Suppressor macrophage (primary cell): ENCODE measurements at regions not wholly inside any gene's neighbourhood (a gene's known extent, or its start where the extent isn't known, plus 50 kb on each side); places are given as distances from the start of the nearest gene placed in this dataset.

Source experiments
- DNase-seq, 4 experiments: peaks; one replicate each; pipeline ENCODE4 v3.0.0-alpha.2; 2020 to 2022

- no peak for DNase-seq
Measured at GRCh38 chr1:59152511-59152910, 144.4 kb upstream of the FGGY start.

- DNase-seq = no peak
Measured at GRCh38 chr1:59154401-59154800, 142.5 kb upstream of the FGGY start.

DNA sequence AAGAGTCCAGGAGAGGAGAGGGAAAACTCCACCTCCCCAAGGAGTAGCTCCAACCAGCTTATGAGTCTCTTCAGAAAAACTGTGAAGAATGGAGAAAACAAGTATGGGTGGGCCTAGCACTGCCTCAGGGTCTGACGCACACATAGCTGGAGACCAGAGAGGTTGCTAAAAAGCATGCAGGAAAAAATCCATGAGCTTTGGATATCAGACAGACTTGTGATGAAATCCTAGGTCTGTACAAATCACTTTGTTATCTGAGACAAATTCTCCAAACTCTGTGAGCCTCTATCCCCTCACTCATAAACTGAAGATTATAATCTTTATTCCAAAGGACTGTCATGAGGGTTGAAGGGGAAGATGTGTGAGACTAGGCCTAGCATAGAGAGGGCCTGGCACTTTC, 141.5 kb upstream of the FGGY start:
- DNase-seq = no peak

DNA sequence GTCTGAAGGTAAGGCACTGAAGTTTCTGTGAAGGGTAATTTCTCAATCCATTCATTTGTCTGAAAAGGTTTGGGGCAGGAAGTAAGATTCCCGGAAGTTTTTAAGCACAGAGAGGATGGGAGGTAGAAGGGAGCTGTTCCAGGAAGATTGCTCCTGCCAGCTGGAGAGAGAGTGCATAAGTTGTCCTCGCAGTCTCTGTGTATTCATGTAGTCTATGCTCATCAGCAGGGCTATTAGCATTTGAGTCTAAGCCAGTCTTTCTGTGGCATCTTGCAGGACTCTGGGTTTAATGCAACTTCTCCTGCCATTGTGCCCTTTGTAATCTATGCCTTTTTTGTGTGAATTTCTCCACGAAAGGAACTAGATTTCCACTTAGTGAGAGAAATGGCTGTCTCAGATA, 140.8 kb upstream of the FGGY start:
- DNase-seq = no peak

GRCh38 chr1:59156526-59157199, 140.2 kb upstream of the FGGY start:
- no peak for DNase-seq

GRCh38 chr1:59158321-59158720, 138.6 kb upstream of the FGGY start:
- no peak for DNase-seq

DNA sequence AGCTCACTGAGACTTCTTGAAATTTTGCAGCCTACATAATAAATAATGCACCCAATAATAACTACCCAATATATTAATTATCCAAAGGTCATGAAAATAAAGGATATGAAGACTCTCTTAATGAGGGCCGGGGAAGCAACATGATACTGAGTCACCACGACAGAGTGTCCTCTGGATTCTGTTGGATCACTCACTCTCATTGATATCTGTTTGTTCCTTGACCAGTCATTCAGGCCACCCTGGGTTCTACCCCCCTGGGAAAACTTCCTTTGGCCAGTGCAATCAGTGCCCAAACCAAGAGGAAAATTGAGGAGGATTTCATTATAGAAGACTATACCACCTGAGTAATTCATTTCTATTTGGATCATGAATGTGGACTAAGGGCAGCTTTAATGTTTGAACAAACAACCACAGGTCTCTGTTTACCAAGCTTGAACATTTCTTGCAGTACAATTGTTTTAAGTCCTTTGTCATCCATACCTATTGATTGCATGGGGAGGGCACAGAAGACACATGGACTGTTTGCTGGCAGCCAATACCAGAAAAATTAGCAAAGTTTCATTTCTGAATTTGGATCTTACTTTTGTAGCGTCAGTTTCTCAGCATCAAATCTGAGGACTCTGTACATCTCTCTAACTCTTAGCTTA, 137.2 kb upstream of the FGGY start:
- DNase-seq = no peak

DNA sequence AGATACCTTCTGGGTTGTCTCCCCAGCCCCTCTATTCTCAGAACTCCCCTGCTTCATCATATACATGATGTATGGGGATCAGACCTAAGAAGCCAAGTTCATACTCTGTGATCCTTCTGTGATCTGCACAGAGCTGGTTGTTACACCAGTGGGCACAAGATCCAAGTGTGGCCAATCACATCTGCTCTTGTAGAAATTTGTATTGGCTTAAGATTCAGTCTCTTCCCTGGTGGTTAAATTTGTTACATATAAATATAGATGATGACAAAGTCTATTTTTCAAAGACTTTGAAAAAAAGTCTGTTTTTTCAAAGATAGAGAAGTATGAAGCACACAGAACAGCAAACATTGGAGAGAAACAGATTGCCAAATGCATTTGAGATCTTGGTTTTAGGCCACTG, 135.8 kb upstream of the FGGY start:
- no peak for DNase-seq

GRCh38 chr1:59162665-59163064, 134.2 kb upstream of the FGGY start:
- no peak for DNase-seq

GRCh38 chr1:59163268-59164092, 133.4 kb upstream of the FGGY start:
- DNase-seq = no peak

GRCh38 chr1:59164371-59164770, 132.5 kb upstream of the FGGY start:
- DNase-seq = no peak

GRCh38 chr1:59165353-59165752, 131.5 kb upstream of the FGGY start:
- DNase-seq = no peak

DNA sequence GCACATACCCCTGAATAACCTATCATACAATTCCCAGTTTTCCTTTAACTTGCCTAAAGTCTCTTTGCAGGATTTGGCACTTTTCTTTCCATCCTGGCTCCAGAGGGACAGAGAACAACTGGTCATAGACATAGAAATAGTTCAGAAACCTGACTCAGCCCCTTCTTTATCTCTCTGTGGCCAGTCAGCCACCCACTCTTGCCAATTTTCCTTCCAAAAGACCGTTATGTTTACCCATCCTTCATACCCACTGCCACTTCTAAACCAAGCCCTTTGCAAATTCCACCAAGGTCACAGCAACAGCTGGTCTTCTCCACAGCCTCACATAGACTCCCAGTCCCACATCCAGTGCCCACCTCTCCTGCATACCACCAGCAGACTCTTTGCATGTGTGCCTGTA, 127.2 kb upstream of the FGGY start:
- DNase-seq = no peak

DNA sequence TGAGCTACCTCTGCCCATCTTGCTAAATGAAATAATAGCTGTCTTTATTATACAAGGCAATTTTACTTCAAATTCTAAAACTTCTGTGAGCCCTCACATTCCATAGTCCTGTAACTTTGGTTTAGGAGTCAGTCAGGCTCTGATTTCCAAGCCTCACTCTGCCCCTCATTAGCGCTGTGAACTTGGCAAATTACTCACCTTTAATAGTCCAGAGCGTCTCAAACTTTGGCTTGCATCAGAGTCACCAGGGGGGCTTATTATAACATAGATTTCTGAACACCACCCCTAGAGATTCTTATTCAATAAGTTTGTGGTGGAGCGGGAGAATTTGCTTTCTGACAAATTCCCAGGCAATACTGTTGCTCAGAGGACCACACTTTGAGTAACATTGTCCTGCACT, 126.2 kb upstream of the FGGY start:
- DNase-seq = no peak

- no peak for DNase-seq
Measured at GRCh38 chr1:59171788-59172187, 125.1 kb upstream of the FGGY start.

- DNase-seq = no peak
Measured at GRCh38 chr1:59172693-59173092, 124.2 kb upstream of the FGGY start.

DNA sequence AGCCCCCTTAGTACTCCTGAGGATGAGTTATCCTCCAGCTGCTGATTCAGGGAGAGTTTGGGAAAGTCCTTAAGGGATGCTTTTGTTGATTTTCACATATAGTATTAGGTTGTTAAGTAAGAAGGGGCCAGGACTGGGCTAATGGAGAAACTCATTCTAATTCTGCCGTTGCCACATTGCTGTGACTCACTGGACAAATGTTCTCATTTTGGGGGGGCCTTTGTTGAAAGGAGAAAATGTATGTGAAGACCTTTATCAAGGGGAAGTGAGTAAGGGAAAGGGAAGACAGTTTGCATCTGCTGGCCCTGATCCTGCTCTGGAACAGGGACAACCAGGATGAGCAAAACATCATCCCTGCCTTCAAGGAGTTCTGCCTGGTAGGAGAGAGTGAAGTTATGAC, 123.2 kb upstream of the FGGY start:
- peak; percentile 48 to 72 (median 62) for DNase-seq

GRCh38 chr1:59176471-59176870, 120.4 kb upstream of the FGGY start:
- peak; percentile 20 to 54 (median 38) for DNase-seq

DNA sequence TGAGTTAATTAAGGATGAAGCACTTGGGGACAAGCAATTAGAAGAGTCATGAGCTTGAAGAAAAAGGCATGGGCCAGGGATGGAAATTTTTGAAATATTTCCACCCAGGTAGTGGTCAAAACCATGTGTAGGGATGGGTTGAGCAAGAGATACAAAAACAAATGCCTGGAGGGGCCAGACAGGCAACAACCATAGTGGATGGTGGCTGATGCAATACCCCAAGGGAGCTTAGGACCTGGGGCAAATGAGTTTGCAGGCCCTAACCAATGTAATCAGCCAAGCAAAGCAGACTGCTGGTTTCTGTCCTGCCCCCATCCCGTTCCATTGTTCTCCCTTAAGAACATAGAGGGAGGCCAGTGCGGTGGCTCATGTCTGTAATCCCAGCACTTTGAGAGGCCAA, 119.1 kb upstream of the FGGY start:
- no peak for DNase-seq

DNA sequence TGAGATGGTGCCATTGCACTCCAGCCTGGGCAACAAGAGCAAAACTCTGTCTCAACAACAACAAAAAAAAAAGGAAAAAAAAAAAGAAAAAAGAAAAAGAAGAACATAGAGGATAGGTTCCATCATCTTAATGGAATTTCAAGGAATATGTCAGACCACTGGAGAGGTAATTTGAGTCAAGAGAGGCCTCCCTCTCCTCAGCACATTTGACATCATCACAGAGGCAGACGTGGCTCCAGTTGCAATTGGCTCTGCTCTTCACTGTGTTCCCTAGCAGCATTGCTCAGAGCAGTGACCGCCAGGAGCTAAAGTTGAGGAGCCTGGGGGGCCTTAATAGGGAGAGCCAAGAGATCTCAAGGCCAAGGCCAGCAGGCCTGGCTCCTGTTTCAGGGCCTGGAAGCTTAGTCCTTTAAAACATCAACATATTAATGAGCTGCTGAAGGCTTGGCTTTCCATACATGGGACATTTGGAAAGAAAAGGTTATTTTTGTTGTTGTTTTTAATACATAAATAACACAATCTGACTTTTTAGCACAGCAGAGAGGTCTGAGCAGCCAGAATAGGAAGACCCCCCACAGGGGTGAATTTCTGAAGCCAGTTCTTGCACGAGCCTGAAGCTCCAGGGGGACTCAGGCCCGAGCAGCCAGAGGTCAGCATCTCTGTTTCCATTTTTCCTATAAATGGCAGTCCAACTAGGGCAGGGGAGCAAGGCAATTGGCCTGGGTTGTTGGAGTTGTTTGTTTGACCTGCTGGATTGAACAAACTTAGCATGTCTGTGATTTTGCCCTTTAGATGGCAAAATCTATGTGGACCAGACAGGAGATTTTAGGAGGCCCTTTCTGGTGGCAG, 118.3 kb upstream of the FGGY start:
- DNase-seq = no peak

DNA sequence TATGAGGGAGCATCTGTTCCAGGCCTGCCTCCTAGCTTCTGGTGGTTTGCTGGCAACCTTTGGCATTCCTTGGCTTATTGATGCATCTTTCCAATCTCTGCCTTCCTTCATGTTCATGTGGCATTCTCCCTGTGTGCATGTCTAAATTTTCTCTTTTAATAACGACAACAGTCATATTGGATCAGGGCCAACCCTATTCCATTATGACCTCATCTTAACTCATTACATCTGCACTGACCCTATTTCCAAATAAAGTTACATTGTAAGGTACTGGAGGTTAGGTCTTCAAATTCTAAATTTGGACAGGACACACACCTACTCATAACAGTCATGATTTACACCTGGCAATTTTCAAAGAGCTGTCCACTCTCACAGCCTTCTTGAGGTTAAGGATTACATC, 117.2 kb upstream of the FGGY start:
- no peak for DNase-seq

DNA sequence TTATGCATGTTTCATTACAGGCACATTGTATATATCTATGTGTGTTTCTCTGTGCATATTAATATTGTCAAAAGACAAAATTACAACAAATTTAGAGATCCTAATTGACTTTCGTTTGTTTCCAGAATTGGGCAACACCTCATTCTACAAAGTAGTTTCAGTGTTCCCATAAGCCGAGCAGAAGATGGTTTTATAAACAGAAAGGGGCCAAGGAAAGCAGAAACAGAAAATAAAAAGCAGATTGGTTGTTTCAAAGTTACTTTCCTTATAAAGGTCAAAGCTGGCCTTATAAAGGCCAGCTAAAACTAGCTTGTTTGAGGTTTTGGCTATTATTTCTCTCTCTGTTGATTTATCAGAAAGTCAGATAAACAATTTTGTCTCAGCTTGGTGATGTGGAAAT, 116.2 kb upstream of the FGGY start:
- no peak for DNase-seq

DNA sequence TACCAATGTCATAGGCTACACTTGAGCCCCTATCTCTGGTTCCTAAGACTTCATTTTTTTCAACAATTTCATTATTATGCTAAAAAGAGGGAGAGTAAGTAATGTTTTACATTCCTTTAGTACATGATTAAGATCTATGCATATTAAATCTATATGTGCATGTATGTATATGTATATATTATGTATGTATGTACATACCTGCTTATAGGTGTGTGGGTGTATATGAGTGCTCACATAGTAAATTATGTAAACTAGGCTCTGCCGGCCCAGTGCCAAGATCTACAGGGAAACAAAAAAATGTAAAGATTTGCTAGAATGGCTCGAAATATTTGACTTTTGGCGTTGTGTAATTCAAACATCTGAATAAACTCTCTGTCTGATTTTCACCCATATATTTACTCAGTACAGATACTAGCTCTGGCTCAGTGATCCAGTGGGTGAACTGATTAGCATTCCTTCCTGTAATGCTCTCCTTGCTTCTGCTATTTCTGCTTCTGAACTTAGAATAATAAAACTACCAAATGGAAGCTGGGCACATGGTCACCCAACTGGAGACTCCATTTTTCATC, 113.1 kb upstream of the FGGY start:
- DNase-seq = no peak
